GM19455 (cell line): ENCODE measurements at regions not wholly inside any gene's neighbourhood (a gene's known extent, or its start where the extent isn't known, plus 50 kb on each side); places are given as distances from the start of the nearest gene placed in this dataset.

ENCODE experiments used
- ATAC-seq: cut with Tn5 transposase; IDR thresholded peaks from one replicate; pipeline ENCODE4 v1.9.1; 2021; ENCODE audit not compliant: unreplicated experiment

DNA sequence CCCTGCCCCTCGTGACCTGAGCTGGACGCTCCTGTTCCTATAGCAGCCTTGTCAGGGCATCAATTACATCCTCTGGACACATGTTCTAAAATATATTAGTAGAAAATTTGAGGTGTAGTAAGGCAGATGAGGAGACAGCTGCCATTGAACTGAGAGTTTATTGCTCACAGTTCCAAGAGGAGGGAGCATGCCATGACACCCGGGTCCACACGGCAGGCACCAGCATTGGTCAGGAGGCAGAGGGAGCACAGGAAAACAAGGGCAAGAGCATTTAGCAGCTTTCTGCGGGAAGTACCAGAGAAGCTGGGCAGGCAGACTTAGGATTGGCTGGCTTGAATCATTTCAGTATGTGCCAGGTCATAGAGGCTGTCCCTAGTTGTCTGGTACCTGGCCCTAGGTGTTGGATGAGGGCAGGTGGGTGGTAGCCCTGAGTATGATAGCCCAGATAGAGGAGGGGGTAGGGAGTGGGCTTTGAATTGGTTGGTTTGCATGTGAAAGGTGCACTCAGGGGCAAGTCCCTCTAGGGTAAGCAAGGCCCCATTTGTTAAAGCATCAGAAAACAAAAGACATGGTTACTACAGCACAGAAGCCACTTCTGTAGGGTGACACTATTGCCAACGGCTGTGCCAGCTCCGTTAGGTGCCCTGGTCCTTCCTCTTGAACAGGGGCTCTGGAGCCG is 223.6 kb upstream of the RAB4A start:
- ATAC-seq: no peak

DNA sequence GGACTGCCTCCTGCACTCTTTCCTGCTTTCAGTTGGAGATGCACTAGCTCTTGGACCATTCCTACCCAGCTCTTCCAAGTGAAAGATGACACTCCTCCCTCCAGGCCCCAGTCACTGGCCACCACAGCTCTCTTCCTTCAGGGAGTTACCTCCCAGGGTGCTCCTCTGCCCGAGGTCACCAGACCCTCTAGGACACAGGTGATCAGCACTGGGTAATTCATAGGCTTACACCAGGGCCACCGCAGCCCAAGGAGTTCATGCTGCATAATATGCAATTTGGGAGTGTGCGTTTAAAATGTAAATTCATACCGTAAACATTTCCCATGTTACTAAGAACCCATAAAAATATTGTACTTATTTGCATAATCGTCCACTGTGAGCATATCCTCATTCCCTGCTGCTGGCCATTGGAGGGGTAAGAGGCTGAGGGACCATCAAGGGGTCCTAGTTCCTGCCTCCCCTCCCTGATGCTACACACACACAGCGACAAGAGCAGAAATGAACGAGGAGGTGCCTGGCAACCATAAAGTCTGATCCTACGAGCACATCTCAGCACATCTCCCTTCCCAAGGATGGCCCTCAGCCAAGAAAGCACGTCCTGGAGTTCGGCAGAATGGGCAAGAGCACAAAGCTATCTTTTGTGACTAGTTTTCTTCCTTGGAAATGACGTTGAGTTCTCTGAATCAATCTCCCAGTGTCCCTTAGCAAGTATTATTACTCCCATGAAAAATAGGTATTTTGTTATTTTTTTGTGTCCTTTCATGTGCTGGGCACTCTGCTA is 222.9 kb upstream of the RAB4A start:
- ATAC-seq: no peak

DNA sequence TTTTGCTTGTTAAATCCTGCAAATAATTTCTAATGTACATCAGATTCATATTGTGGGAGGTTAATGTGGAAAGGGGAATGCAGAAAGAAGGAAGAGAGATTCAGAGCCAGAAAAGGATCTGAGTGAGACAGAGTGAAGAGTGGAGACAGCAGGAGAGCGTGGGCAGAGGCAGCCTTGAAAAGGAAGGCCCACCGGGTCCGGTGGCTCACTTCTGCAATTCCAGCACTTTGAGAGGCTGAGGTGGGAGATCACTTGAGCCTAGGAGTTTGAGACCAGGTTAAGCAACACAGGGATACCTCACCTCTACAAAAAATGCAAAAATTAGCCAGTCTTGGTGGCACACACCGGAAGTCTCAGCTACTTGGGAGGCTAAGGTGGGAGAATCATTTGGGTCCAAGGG is 222.0 kb upstream of the RAB4A start:
- ATAC-seq: no peak

DNA sequence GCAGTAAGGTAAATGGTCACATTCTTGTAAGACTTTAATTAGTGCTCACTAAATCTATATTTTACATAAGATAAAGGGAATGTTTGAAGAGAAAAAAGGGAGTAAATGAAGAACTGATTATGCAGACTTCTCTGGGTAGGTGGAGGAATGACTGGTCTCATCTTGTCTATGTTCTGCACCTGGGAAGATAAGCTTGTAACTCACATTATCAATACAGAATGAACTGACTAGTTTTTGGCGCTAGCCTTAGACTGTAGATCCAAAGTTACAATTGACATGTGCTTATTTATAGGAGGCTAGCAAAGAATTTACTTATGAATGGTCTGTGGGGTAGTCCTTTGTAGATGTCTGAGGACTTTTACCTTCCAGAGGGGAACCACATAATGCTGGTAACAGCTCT is 214.9 kb upstream of the RAB4A start:
- no peak for ATAC-seq

DNA sequence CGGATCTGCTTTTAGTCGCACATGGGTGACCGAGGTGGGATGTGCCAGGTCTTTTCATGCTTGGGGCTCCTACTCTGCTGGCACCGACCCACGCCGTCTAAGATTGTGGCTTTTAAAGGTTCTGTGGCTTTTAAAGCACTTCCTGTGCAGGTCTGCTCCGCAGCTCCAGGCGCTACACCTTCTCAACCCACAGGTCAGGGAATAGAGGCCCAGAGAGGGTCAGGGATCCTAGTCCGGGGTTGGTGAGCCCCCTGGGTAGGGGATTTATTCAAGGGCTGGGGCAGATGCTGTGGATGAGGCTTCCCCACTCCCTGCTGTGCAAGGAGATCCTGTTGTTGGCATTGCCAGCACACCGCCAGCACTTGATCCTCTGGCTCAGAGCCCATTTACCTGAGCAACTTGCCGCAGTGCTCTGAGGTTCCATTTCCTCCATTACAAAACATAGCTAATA is 212.8 kb upstream of the RAB4A start:
- ATAC-seq: no peak

DNA sequence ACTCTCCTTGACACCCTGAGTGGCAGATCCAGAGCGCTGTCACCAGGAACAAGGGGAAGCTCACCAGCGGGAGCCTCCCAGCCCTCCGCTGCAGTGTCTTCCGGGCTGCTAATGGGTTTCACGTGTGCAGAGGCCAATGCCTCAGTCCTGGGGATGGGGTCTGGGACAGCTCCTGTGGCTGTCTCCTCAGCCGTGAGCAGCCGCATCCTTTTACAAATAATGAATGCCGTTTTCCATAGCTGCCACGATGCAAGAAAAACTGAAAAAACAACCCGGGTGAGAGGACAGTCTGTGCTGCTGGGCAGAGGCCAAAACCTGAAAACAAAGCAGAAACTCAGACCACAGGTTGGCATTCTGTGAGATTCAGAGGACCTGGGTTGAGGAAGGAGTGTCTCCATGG is 212.2 kb upstream of the RAB4A start:
- ATAC-seq: no peak

DNA sequence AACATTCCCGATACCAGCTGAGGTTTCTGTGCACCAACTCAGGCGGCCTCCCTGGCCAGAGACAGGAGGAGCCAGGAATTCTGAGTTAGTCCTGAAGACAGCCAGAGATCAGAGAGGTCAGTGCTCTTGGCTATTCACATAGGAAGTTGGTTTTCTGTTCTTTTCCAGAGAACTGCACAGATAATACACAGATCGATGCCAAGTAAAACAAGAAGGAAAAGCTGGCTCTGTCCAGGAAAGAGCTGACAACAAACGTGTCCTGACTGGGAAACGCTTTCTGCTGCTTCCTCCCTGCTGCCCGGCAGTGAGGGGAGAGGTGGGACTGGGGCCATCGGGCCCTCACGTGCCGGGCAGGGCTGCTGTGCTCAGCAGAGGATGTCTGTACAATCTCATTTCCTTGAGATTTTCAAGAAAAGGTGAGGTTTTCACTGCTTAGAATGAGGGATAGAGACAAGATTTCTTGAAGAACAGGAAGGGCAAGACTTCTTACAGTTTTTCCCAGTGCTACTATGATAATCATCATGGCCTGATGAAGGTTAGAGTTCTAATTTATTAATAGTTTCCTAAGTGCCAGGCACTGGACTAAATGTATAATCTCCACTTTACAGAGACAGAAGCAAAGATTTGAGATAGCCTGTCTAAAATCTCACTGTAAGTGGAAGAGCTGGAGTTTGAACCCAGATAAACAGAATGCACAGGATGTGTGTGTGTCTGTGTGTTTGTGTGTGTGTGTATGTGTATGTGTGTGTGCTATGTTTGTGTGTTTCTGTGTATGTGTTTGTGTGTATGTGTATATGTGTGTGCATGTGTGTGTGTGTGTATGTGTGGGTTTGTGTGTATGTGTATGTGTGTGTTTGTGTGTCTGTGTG is 211.0 kb upstream of the RAB4A start:
- no peak for ATAC-seq

DNA sequence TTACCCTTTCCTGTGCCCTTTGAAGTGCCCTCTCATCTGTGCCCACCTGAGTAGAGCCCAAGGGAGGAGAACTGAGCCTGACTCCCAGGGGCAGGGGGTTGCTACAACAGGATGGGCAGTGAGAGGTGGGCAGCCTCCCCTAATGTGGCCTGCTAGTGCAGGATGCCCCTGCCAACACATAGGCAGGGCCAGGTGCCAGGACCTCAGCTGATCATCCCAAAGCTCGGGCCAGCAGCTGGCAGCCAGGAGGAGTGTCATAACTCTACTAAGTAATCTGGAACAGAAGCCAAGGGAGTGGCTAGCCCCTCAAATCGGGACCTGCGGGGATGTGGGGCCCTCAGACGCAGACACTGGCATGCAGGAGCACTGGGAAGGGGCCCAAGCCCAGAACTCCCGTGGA is 208.8 kb upstream of the RAB4A start:
- no peak for ATAC-seq

DNA sequence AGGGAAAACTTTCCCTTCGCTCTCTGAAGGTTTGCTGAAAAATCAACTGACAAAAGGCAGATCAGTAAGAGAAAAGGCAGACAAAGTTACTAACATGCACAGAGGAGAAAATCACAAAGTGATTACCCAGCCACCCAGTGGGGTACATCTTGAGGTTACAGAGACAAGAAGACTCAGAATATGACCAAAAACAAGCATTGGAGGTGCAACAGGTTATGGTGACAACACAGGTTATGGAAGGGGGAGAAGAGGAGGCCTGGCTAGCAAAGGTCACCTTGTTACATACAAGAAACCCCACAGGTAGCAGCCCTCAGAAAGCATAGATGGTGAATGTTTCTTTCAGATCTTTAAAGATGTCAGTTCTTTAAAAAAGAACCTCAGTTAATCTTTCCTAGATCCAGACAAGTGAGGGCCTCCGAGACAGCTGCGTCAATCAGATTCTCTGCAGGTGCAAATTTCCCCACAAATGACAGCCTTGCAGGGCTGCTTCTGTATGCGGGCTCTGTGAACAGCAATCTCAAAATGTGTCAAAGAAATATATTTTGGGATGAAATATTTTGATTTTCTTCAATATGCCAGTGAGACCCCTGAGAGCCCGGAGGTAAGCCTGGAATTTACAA is 207.6 kb upstream of the RAB4A start:
- ATAC-seq: no peak

DNA sequence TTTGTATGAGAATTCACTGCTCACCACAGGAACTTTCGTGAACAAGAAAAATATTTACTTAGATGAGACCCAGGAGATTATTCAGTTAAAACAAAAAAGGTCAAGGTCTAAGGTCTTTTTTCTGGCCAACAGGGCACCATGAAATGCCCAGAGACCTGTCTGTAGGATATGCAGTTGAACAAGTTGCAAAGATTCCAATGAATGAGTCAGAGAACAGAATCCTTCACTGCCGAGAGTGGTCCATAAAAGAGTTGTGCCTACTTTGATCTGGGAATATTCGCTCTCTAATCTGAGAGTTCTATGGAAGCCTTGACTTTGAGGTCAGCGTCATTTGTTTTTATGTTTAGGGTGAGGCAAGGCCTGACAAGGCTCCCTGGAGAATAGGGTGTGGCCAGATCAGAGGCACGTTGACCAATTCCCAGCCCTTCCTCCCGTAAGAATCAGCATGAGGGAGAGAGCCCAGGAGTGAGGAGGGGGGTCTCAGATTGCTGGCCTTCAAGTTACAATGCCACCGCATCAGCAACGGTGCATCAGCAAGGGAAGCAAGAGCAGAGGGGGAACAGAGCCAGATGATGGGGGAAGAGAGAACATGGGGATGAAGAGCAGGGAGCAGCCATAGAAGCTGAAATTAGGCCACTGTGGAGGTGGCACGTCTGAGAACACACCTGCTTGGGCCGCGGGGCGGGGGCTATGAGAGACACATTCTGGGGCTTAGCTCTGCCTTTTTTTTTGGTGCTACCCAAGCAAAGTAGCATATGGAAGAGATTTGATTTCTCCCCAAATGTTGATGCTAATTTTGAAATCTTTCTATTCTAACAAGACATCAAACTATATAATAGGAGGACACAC is 206.4 kb upstream of the RAB4A start:
- ATAC-seq: no peak

DNA sequence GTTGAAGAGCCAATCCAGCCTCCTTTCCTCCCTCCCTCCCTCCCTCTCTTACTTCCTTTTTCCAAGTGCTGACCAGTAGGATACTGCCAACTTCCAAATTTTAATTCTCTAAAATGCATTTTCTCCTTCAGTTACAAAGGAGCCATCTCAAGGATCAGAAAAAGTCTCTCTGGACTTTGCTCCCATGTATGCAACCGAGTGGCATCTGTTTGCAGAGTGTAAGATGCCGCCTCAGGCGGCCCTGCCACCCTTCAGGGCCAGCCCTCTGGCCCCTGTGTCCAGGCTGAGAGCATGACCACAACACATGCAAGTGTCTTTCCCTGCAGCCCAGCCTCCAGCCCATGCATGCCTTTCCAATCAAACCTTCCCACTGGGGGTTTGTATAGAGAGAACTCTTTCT is 205.3 kb upstream of the RAB4A start:
- no peak for ATAC-seq

DNA sequence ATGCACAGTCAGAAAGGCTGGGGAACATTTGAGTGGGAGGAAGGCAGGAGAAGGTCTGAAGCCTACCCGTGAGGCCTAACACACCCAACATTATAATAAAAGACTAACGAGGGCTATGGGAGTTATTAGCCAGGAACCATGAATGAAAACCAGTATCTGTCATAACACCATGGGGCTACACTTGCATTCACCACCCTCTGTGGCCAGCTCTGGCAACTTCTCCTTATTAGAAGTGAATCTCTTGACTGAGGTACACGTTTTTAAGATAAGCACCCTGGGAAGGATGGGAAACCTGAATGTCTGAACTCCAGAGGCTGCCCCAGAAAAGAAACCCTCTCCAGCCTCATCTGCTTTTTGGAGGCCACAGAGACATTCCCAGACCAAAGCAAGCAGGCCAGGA is 204.3 kb upstream of the RAB4A start:
- no peak for ATAC-seq

DNA sequence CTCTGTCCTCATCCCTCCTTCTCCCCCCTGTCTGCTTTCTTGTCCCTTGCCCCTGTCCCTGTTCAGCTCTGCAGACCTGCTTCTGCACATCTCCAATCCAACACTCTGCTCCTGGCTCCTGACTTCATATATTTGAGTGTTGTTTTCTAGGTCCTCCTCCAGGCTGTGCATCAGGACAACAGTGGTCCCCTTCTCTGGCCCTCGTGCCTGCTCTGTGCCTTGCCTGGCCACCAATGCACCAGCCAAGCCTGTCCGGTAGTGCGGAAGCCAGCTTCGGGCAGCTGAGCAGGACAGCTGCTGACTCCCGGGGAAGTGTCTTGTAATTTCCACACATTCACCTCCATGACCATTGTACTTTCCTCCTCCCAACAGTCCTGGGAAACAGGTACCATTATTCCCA is 203.4 kb upstream of the RAB4A start:
- ATAC-seq: no peak

DNA sequence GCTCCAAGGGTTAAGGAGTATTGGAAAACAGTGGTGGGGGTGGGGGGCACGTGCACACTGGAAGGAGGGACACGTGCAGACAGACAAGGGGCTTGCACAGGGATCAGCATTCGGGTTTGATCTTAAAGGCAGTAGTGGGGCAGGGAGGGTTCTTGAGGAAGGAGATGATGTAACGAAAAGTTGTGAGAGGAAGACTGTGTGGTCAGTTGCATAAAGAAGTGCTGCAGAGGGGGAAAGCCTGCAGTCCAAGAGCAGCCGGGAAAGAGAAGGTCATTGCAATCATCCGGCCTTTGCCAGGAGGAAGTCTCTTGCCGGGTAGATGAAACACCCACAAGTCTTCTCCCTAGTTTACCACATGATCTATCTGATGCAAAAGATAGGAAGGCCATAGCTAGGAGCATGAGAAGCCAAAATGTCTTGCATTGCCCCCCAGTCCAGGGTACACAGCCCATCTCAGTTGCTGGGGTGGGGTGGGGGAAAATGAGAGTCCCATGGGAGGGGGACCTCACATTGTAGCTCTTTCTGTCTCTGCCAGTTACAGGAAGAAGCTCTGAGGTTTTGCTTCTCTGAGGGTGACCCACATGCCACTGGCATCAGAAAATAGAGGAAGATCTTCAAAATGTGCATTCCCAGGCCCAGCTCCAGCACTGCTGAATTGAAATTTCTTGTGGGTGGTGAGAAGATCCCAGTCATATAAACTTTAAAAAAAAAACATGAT is 202.5 kb upstream of the RAB4A start:
- no peak for ATAC-seq

DNA sequence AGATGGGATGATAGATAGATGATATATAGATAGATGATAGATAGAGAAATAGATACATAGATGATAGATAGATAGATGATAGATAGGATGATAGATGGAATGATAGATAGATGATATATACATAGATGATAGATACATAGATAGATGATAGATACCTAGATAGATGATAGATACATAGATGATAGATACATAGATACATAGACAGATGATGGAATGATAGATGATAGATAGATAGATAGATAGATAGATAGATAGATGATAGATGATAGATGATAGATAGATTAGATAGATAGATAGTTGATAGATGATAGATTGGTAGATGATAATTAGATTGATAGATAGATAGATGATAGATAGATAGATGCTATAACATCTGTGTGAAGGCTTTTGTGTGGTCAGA is 201.7 kb upstream of the RAB4A start:
- no peak for ATAC-seq

DNA sequence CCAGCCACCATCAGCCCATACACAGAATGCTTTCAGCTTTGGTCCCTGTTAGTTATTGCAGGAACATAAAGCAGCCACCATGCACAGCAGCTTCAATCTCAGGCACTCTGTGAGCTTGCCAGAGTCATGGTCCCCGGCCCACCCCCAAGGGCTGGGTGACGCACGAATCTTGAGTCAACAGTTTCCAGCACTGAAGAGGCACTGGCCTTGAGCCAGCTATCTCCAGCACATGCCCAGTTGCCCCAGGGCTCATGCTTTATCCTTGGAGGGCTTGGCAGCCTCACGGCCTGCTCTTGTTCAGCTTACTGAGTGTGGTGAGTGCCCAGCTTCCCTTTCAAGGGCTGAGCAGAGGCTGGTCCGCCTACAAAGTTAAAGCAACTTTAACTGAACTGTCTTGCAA is 200.7 kb upstream of the RAB4A start:
- ATAC-seq: no peak

DNA sequence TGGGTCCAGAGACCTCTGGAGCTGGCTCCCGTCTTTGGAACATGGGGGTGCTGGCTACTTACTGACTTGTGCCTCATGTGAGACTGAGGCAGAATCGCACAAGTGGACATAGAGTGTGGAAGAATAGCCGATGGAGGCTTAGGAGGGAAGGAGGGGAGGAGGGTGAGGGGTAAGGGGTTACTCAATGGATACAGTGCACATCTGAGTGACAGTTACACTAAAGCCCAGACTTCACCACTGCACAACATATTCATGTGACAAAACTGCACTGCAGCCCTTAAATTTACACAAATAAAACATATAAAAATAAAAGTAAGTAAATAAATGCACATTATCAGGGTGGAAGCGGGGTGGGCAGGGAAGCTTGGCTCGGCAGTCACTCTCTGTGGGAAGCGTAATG is 197.7 kb upstream of the RAB4A start:
- ATAC-seq: no peak

DNA sequence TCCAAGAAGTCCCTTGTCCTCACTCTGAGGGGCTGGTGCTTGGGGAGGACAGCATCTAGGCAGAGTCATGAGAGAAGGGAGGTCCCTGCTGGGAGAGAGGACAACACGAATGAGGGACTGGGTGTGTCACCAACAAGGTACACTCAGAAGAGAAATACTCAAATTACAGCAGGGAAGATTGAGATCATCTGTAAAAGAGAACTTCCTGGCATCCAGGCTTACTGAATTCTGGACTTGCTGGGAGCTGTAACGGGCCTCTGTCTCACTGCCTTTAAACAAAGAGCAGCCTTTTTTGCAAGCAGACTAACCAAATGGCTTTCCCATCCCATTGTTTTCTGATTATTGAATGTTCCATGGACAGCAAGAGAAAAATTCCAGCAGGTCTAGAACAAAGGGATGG is 195.7 kb upstream of the RAB4A start:
- ATAC-seq: no peak

DNA sequence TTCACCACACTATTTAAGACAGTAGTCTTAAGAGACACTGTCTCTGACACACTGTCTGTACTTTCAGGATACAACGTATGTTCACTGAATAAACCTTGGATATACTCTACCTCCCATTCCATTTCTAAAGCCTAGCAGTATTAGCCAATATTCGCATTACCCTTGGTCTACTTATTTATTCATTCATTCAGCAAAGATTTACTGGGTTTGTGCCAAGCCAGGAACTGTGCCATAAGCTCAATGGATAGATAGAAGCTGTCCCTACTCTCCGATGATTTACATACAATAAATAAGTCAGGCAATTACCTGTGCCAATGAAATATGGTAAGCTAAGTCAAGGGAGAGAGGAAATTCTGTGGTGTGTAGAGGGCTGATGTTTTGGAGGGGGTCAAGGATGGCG is 195.2 kb upstream of the RAB4A start:
- no peak for ATAC-seq

DNA sequence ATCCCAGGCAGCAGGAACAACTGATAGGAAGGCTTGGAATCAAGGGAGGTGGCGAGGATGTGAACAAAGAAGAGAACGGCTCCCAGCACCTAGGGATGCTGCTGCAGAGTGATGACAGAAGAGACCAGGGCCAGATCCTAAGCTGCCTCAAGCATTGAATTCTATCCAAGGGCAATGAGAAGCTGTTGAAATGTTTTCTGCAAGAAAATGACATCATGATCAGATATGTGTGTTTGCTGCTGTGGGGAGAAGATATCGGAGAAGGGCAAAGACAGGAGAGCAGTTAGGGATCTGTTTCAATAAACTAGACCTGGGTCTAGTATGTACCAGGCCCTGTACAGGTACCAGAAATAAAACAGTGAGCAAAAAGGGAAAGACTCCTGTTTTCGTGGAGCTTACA is 194.7 kb upstream of the RAB4A start:
- ATAC-seq: no peak
